K562 (cell line): ENCODE measurements at regions not wholly inside any gene's neighbourhood (a gene's known extent, or its start where the extent isn't known, plus 50 kb on each side); places are given as distances from the start of the nearest gene placed in this dataset.

ENCODE experiments used
- CTCF ChIP-seq, 3 experiments: IDR thresholded peaks in 2 of 3; conservative IDR thresholded peaks in 1 of 3; 2 replicates each; pipeline ENCODE4 v1.5.1; 2011 to 2012; ENCODE audit warnings: low read length in 3 of 3, mild to moderate bottlenecking in 3 of 3, control low read depth in 2 of 3, improper control_type of control experiment in 1 of 3, inconsistent platforms in 1 of 3, low read depth in 1 of 3, mixed read lengths in 1 of 3, moderate library complexity in 1 of 3; ENCODE audit not compliant: insufficient read depth in 2 of 3
- ETS2 ChIP-seq: IDR thresholded peaks from 2 replicates; pipeline ENCODE4 v1.6.1; 2016; ENCODE audit warnings: borderline replicate concordance, missing genetic modification characterization, mild to moderate bottlenecking, moderate library complexity, missing compliant biosample characterization; ENCODE audit not compliant: poor library complexity, severe bottlenecking
- FOS ChIP-seq: IDR thresholded peaks from 3 replicates; pipeline ENCODE4 v1.6.1; 2011; ENCODE audit not compliant: insufficient read length; ENCODE audit errors: extremely low read depth
- HOXB6 ChIP-seq: fragments of 250-450 bp; sonication (Bioruptor Pico); IDR thresholded peaks from 2 replicates; pipeline ENCODE4 v1.5.1; 2022; ENCODE audit warnings: mild to moderate bottlenecking, borderline replicate concordance
- JUNB ChIP-seq: fragments of 450-650 bp; formaldehyde crosslinking; conservative IDR thresholded peaks from 2 replicates; pipeline ENCODE4 v1.4.0; 2020; ENCODE audit warnings: mild to moderate bottlenecking
- MAZ ChIP-seq, 2 experiments: fragments of 450-650 bp in 1 of 2; sonication (generic) in 1 of 2; formaldehyde crosslinking; IDR thresholded peaks in 1 of 2; conservative IDR thresholded peaks in 1 of 2; 2 replicates each; pipeline versions ENCODE4 v1.4.0 to v1.5.0; 2020; ENCODE audit warnings: mild to moderate bottlenecking in 1 of 2, missing genetic modification reagents in 1 of 2
- MBD2 ChIP-seq: sonication (generic); IDR thresholded peaks from 2 replicates; pipeline ENCODE4 v1.6.1; 2016; ENCODE audit warnings: low read depth, borderline replicate concordance
- MTA1 ChIP-seq: fragments of 450-650 bp; IDR thresholded peaks from 2 replicates; pipeline ENCODE4 v1.6.1; 2017; ENCODE audit warnings: borderline replicate concordance
- NONO ChIP-seq, 2 experiments: fragments of 200-400 bp in 1 of 2; fragments of 450-650 bp in 1 of 2; formaldehyde crosslinking in 1 of 2; IDR thresholded peaks; 2 replicates each; pipeline ENCODE4 v1.6.1; 2017; ENCODE audit warnings: low read depth in 2 of 2, mild to moderate bottlenecking in 2 of 2, moderate library complexity in 2 of 2, low read length in 1 of 2
- NUFIP1 ChIP-seq: fragments of 450-650 bp; IDR thresholded peaks from 2 replicates; pipeline ENCODE4 v1.6.1; 2018; ENCODE audit not compliant: partially characterized antibody
- PTRF ChIP-seq: fragments of 450-650 bp; IDR thresholded peaks from 2 replicates; pipeline ENCODE4 v1.6.1; 2016; ENCODE audit warnings: mild to moderate bottlenecking, missing genetic modification characterization, missing compliant biosample characterization
- SIN3B ChIP-seq: fragments of 450-650 bp; IDR thresholded peaks from 2 replicates; pipeline ENCODE4 v1.6.1; 2017; ENCODE audit warnings: low read depth, mild to moderate bottlenecking, moderate library complexity
- SMARCA4 ChIP-seq: fragments of 450-650 bp; IDR thresholded peaks from 2 replicates; pipeline ENCODE4 v1.6.1; 2016
- SP2 ChIP-seq: IDR thresholded peaks from 2 replicates; pipeline ENCODE4 v1.6.1; 2011; ENCODE audit warnings: mild to moderate bottlenecking, low read depth, low read length, moderate library complexity; ENCODE audit not compliant: poor library complexity, severe bottlenecking; ENCODE audit errors: extremely low read depth
- TGIF2 ChIP-seq: sonication (generic); formaldehyde crosslinking; IDR thresholded peaks from 2 replicates; pipeline ENCODE4 v1.8.1; 2022; ENCODE audit warnings: mild to moderate bottlenecking, missing genetic modification reagents, moderate library complexity
- ZNF384 ChIP-seq: IDR thresholded peaks from 2 replicates; pipeline ENCODE4 v1.6.1; 2012; ENCODE audit warnings: low read depth, low read length, improper control_type of control experiment
- ZNF444 ChIP-seq: fragments of 250-450 bp; sonication (Bioruptor Pico); IDR thresholded peaks from 2 replicates; pipeline ENCODE4 v1.4.0; 2020; ENCODE audit warnings: mild to moderate bottlenecking, moderate library complexity
- ZNF518B ChIP-seq: fragments of 250-450 bp; sonication (Bioruptor Pico); IDR thresholded peaks from 2 replicates; pipeline ENCODE4 v1.5.0; 2021; ENCODE audit warnings: mild to moderate bottlenecking, moderate library complexity
- TF ChIP-seq, protein P1 (sequence below): fragments of 450-650 bp; IDR thresholded peaks from 2 replicates; pipeline ENCODE4 v1.6.1; 2016; ENCODE audit warnings: mild to moderate bottlenecking
- TF ChIP-seq, protein P2 (sequence below): IDR thresholded peaks from 3 replicates; pipeline ENCODE4 v1.6.1; 2011; ENCODE audit warnings: borderline replicate concordance, mild to moderate bottlenecking; ENCODE audit not compliant: insufficient read length, insufficient read depth

GRCh38 chr10:63720072-63720537, 198.9 kb downstream of the REEP3 start (continued):
- no peak for TF ChIP-seq JUNB (CRISPR knock-in tag)
- no peak for TF ChIP-seq NUFIP1
- no peak for TF ChIP-seq ZNF384
- peak; percentile 82 to 98 (median 83) for TF ChIP-seq CTCF (IDR thresholded peaks at IDR 0.05 in 2 of 3, conservative IDR thresholded peaks at IDR 0.05 in 1 of 3; ENCODE audit: insufficient read depth in 2 of 3, low read depth in 1 of 3, low read length in 3 of 3)
- no peak for TF ChIP-seq ZNF444 (CRISPR knock-in tag)
- TF ChIP-seq, protein P1, sequence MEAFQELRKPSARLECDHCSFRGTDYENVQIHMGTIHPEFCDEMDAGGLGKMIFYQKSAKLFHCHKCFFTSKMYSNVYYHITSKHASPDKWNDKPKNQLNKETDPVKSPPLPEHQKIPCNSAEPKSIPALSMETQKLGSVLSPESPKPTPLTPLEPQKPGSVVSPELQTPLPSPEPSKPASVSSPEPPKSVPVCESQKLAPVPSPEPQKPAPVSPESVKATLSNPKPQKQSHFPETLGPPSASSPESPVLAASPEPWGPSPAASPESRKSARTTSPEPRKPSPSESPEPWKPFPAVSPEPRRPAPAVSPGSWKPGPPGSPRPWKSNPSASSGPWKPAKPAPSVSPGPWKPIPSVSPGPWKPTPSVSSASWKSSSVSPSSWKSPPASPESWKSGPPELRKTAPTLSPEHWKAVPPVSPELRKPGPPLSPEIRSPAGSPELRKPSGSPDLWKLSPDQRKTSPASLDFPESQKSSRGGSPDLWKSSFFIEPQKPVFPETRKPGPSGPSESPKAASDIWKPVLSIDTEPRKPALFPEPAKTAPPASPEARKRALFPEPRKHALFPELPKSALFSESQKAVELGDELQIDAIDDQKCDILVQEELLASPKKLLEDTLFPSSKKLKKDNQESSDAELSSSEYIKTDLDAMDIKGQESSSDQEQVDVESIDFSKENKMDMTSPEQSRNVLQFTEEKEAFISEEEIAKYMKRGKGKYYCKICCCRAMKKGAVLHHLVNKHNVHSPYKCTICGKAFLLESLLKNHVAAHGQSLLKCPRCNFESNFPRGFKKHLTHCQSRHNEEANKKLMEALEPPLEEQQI: no peak
- TF ChIP-seq TGIF2 (CRISPR knock-in tag): no peak
- no peak for TF ChIP-seq SP2
- 0 out of 2 replicates have a peak, but pooled peaks have one; percentile 58 for TF ChIP-seq ZNF518B
- TF ChIP-seq HOXB6 (CRISPR knock-in tag): no peak
- no peak for TF ChIP-seq MBD2
- TF ChIP-seq MAZ (CRISPR knock-in tag; conservative IDR thresholded peaks at IDR 0.05 in 1 of 2, IDR thresholded peaks at IDR 0.05 in 1 of 2): peak in 1 of 2 experiments; percentile 16; a peak in 1 of 4 replicates
- TF ChIP-seq SMARCA4: no peak
- no peak for TF ChIP-seq PTRF
- TF ChIP-seq MTA1: no peak
- no peak for TF ChIP-seq NONO (IDR thresholded peaks at IDR 0.05; ENCODE audit: low read depth in 2 of 2, low read length in 1 of 2)
- TF ChIP-seq, protein P2, sequence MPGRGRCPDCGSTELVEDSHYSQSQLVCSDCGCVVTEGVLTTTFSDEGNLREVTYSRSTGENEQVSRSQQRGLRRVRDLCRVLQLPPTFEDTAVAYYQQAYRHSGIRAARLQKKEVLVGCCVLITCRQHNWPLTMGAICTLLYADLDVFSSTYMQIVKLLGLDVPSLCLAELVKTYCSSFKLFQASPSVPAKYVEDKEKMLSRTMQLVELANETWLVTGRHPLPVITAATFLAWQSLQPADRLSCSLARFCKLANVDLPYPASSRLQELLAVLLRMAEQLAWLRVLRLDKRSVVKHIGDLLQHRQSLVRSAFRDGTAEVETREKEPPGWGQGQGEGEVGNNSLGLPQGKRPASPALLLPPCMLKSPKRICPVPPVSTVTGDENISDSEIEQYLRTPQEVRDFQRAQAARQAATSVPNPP: no peak
- no peak for TF ChIP-seq FOS
- no peak for TF ChIP-seq SIN3B
- TF ChIP-seq ETS2 (tag): no peak
